ENCODE measurements at regions not wholly inside any gene's neighbourhood (a gene's known extent, or its start where the extent isn't known, plus 50 kb on each side); places are given as distances from the start of the nearest gene placed in this dataset.

- no peak for TF ChIP-seq EZH2phosphoT487 (IDR thresholded peaks at IDR 0.05; ENCODE audit: borderline replicate concordance)
- TF ChIP-seq CTCF (conservative IDR thresholded peaks at IDR 0.05; ENCODE audit: low read length): no peak
Measured at GRCh38 chr4:73683033-73683432, 57.3 kb upstream of the CXCL8 start.

All from Loucy (cell line).